ENCODE measurements at regions not wholly inside any gene's neighbourhood (a gene's known extent, or its start where the extent isn't known, plus 50 kb on each side); places are given as distances from the start of the nearest gene placed in this dataset.
"Not testable (repeated sequence)": the region's sequence is repeated elsewhere in the genome, so short reads cannot be mapped to it uniquely, and the experiment has no call there.

GRCh38 chr2:240243049-240243448 lies 102.6 kb upstream of the OTOS start:
- DNase-seq = not testable (repeated sequence)

GRCh38 chr2:240244543-240244942 lies 104.1 kb upstream of the OTOS start:
- DNase-seq = no peak

GRCh38 chr2:240245184-240245583 lies 104.7 kb upstream of the OTOS start:
- no peak for DNase-seq

DNA sequence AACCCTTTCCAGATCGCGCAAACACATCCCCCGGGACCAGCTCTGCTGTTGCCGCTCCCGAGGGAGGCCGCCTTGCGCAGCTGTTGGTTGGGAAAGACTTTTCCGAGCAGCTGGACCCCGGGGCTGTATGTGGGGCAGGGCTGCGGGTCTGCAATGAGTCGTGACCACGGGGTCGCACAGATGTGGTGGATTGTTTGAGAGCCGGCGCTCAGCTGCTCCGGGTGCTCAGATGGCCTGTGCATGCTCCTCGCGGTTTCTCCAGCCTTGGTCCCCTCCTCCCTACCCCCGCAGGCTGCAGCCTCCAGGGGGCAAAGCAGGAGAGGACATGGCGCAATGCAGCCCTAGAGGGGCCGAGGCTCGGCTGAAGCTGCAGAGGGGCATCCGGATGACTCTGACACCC lies 105.2 kb upstream of the OTOS start:
- DNase-seq = no peak

DNA sequence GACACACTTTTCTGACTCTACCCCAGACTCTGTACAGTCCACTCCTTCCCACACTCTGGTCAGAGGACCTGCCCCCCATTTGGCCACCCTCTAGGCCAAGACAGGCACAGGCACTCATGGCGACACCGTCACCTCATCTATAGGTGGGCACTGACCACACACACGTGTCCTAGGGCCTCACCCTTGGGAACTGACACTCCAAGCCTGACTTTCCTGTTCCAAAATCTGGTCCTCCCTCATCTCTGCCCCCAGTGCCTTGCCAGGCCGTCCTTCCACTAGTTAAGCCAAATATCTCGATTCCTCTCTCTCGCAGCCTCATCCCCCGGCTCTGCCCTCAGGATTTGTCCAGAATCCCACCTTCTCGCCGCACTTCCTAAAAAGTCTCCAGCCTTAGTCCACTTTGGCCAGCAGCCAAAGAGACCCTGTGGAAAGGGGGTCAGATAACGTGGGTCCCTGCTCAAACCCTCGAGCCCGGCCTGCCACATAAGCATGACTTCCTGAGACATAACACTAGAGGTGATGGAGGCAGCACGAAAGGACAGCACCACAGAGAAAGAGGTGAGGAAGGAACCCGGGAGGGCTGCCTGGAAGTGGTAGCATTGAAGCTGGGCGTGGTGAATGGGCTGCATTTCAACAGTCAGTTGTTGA lies 105.8 kb upstream of the OTOS start:
- no peak for DNase-seq

- DNase-seq = no peak
Observed at GRCh38 chr2:240247241-240247867, 106.9 kb upstream of the OTOS start.

- DNase-seq = no peak
Observed at GRCh38 chr2:240247868-240248720, 107.6 kb upstream of the OTOS start.

- DNase-seq = no peak
Observed at GRCh38 chr2:240248721-240249422, 108.4 kb upstream of the OTOS start.

GRCh38 chr2:240249423-240250149 lies 109.1 kb upstream of the OTOS start:
- DNase-seq = no peak

DNA sequence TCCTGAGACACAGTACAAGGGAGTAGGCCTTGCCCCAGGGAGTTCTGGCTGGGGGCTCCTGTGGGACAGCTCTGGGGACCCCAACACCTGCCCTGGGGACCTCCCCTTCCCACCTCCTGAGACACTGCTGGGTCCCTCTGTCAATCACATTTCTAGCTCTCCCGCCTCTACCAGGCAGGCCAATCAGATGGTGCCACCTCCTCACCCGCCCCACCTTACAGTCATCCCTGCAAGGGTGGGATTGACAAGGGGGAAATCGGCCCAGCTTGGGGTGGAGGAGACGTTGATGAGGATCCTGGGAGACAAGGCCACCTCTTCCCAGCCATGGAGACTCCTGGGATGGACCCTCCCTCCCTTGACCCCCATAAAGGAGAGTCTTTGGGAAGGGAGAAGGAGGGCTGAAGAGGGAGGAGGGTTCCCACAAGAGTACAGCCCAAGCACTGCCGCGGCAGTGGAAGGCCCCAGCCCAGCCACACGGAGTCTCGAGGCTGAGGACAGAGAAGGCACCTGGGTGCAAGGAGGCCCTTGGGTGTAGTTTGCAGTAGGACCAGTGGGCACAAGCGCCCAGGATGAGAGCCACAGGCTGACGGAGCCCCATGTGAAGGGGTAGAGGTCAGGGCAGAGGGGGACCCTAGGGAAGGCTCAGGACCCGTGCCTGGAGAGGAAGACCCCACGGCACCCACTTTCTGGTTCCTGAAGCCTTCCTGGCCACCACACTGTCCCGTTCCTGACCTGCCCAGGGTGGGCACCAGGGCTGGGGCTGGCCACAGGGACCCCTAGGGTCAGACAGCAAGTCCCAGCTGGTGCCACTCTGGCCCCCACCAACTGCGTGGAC lies 109.9 kb upstream of the OTOS start:
- DNase-seq = no peak

- peak; percentile 67 for DNase-seq
Observed at GRCh38 chr2:240250985-240251847, 110.8 kb upstream of the OTOS start.

- no peak for DNase-seq
Observed at GRCh38 chr2:240251848-240252190, 111.4 kb upstream of the OTOS start.

GRCh38 chr2:240252191-240252871 lies 111.9 kb upstream of the OTOS start:
- DNase-seq = no peak

DNA sequence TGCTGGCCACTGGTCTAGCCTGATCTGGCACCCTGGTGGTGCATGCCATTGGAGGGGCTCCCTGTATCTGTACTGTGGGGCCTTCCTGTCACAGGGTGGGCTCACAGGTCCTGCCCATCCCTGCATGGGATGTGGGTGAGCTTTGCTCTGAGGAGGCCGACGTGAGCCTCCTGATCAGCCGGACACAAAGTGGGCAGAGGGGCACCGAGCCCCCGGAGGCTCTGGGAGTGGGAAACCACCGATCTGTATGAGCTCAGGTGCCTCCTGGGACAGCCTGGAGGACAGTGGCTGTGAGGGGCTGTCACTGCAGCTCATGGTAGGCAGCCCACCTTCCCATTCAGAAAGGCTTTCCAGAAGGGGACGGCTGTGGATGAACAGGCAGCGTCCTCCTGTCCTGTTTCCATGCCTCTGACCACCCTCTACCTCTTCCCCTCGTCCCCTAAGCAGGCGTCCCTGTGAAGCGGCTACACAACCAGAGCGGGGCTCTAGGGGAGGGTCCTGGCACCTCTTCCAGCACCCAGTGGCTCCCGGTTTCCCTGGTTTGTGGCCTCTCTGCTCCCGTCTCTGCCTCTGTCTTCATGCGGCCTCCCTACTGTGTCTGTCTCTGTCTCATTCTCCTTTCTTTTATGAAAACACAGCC lies 112.5 kb upstream of the OTOS start:
- no peak for DNase-seq

DNA sequence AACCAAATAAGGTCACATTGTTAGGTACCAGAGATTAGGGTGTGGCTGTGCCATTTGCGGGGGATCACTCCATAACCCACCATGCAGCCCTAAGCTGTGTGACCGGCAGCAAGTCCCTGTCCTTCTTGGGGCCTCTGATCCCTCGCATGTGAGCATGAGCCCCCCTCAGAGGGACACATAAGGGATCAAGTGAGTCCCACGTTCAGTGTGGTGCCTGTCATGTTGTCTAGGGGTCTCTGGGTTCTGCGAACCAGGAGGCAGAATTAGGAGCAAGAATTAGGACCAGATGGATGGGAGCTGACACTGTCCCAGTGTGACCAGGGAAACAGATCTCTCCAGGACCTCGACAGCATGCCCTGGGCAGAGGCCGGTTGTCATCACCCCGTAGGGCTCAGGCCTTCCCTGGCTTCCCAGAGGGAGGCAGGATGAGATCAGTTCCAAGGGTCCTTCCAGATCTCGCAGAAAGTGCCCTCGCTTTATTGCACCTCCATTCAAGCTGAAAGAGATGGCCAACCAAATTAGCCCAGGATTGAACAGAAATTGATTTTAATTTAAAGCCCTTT lies 113.2 kb upstream of the OTOS start:
- no peak for DNase-seq

GRCh38 chr2:240254337-240255164 lies 114.1 kb upstream of the OTOS start:
- DNase-seq = no peak

DNA sequence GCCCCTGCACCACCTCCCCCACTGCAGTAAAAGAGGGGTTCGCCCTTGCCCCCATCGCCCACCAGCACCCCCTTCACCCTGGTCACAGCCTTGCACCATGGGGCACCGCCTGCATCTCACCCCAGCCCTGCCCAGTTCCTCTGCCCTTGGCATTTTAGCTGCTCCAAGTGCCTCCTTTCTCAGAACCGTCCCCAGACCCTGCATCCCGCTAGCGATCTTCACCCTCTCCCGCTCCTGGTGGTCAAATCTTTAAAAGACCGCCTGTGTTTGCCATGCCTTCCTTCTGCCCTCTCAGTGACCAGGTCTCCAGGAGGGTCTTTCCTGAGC lies 114.7 kb upstream of the OTOS start:
- no peak for DNase-seq

Data from NCI-H2029 (cell line).